Body of pancreas (tissue), 4 donors: ENCODE measurements at regions not wholly inside any gene's neighbourhood (a gene's known extent, or its start where the extent isn't known, plus 50 kb on each side); places are given as distances from the start of the nearest gene placed in this dataset.

Experiments used
- POLR2A ChIP-seq, 3 donors: fragments of 450-650 bp; IDR thresholded peaks; one replicate each; pipeline ENCODE4 v1.6.1; 2016; ENCODE audit warnings: antibody characterized with exemption in 3 of 3, mild to moderate bottlenecking in 2 of 3
- TF ChIP-seq, protein P1 (sequence below), 7 experiments: fragments of 450-650 bp in 4 of 7; fragments of 200-600 bp in 3 of 7; sonication (generic) in 3 of 7; IDR thresholded peaks; one replicate each; pipeline ENCODE4 v1.5.1; 2016 to 2019; ENCODE audit warnings: antibody characterized with exemption in 7 of 7

DNA sequence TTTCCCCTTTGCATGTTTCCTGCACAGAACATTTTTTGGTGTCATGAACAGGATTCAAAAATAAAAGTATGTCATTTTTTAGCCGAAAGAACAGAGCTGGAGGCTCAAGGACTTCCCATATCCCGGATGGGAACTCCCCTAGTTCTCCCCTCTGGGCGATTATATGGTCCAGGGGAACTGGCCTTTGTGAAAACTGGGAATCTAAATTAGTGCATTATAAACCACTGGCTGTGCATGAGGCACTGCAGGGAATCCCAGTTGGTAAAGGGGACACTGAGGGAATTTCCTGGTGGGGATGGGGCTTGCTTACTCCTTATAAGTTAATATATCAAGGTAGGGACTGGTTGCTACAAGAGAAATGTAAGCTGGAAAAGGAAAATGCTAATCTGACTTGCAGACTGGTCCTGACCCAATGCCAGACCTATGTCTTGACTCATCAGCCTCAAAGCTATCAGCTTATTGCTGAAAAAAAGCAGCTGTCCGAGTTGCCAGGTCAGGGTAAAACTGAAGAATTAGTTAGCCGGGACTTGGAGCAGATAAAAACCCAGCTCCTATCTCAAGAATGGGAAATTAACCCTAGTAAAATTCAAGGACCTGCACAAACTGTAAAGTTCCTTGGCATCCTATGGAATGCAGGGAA is 122.6 kb downstream of the FCRL5 start:
- TF ChIP-seq, protein P1, sequence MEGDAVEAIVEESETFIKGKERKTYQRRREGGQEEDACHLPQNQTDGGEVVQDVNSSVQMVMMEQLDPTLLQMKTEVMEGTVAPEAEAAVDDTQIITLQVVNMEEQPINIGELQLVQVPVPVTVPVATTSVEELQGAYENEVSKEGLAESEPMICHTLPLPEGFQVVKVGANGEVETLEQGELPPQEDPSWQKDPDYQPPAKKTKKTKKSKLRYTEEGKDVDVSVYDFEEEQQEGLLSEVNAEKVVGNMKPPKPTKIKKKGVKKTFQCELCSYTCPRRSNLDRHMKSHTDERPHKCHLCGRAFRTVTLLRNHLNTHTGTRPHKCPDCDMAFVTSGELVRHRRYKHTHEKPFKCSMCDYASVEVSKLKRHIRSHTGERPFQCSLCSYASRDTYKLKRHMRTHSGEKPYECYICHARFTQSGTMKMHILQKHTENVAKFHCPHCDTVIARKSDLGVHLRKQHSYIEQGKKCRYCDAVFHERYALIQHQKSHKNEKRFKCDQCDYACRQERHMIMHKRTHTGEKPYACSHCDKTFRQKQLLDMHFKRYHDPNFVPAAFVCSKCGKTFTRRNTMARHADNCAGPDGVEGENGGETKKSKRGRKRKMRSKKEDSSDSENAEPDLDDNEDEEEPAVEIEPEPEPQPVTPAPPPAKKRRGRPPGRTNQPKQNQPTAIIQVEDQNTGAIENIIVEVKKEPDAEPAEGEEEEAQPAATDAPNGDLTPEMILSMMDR (IDR thresholded peaks at IDR 0.05): no peak
- TF ChIP-seq POLR2A (IDR thresholded peaks at IDR 0.05): no peak
